MM.1S (cell line): ENCODE measurements at regions not wholly inside any gene's neighbourhood (a gene's known extent, or its start where the extent isn't known, plus 50 kb on each side); places are given as distances from the start of the nearest gene placed in this dataset.

ENCODE experiments used
- DNase-seq: peaks from one replicate; pipeline ENCODE4 v3.0.0-alpha.2; 2015
- H2AFZ ChIP-seq: fragments of 300-600 bp; sonication (generic); 2 replicates; pipeline ENCODE4 v1.6.0; 2016; ENCODE audit warnings: antibody characterized with exemption, low read length
- H3F3A ChIP-seq: fragments of 300-600 bp; sonication (generic); 2 replicates; pipeline ENCODE4 v1.6.1; 2016; ENCODE audit warnings: mild to moderate bottlenecking, antibody characterized with exemption, low read length, moderate library complexity, mixed read lengths; ENCODE audit not compliant: insufficient read depth
- H3K27ac ChIP-seq: fragments of 300-600 bp; sonication (generic); 2 replicates; pipeline ENCODE4 v1.5.1; 2016; ENCODE audit warnings: mild to moderate bottlenecking, low read length
- H3K27me3 ChIP-seq: fragments of 300-600 bp; sonication (generic); replicated peaks from 2 replicates; pipeline ENCODE4 v1.6.0; 2016; ENCODE audit warnings: low read length; ENCODE audit not compliant: insufficient read depth
- H3K36me3 ChIP-seq: fragments of 300-600 bp; sonication (generic); replicated peaks from 2 replicates; pipeline ENCODE4 v1.6.1; 2016; ENCODE audit warnings: mild to moderate bottlenecking, low read length, mixed read lengths; ENCODE audit not compliant: insufficient read depth
- H3K4me1 ChIP-seq: fragments of 300-600 bp; sonication (generic); 2 replicates; pipeline ENCODE4 v1.6.1; 2016; ENCODE audit warnings: low read length, mixed read lengths
- H3K4me2 ChIP-seq: fragments of 300-600 bp; sonication (generic); 2 replicates; pipeline ENCODE4 v1.6.0; 2016; ENCODE audit warnings: low read depth, low read length
- H3K4me3 ChIP-seq: fragments of 300-600 bp; sonication (generic); 2 replicates; pipeline ENCODE4 v1.5.1; 2016; ENCODE audit warnings: low read length, mixed read lengths
- H3K79me2 ChIP-seq: fragments of 300-600 bp; sonication (generic); 2 replicates; pipeline ENCODE4 v1.6.1; 2016; ENCODE audit warnings: mixed run types, low read length, mixed read lengths
- H3K9ac ChIP-seq: fragments of 300-600 bp; sonication (generic); 2 replicates; pipeline ENCODE4 v1.6.1; 2016; ENCODE audit warnings: low read length, mixed read lengths
- H3K9me2 ChIP-seq: fragments of 300-600 bp; sonication (generic); replicated peaks from 2 replicates; pipeline ENCODE4 v1.6.1; 2016; ENCODE audit warnings: mild to moderate bottlenecking, low read length, mixed read lengths; ENCODE audit not compliant: insufficient read depth
- H3K9me3 ChIP-seq: fragments of 300-600 bp; sonication (generic); replicated peaks from 2 replicates; pipeline ENCODE4 v1.6.1; 2016; ENCODE audit warnings: mild to moderate bottlenecking, low read length, mixed read lengths; ENCODE audit not compliant: insufficient read depth
- H4K20me1 ChIP-seq: fragments of 300-600 bp; sonication (generic); 2 replicates; pipeline ENCODE4 v1.6.1; 2016; ENCODE audit warnings: mild to moderate bottlenecking, low read length, moderate library complexity, mixed read lengths; ENCODE audit not compliant: insufficient read depth
- CTCF ChIP-seq: fragments of 300-600 bp; sonication (generic); IDR thresholded peaks from 2 replicates; pipeline ENCODE4 v1.5.1; 2016; ENCODE audit warnings: antibody characterized with exemption, low read length, mixed read lengths
- EZH2 ChIP-seq: fragments of 300-600 bp; sonication (generic); optimal IDR thresholded peaks from 2 replicates; pipeline ENCODE3; 2017; ENCODE audit warnings: low read depth, mild to moderate bottlenecking, antibody characterized with exemption, low read length, mixed read lengths
- EZH2phosphoT487 ChIP-seq: fragments of 300-600 bp; sonication (generic); IDR thresholded peaks from 2 replicates; pipeline ENCODE4 v1.6.1; 2018; ENCODE audit warnings: antibody characterized with exemption, low read length

GRCh38 chr12:125688881-125689280 lies 623.6 kb downstream of the AACS start:
- no peaks in the 10 kb centered on the region for H3F3A ChIP-seq
- DNase-seq: no peak
- H3K9ac ChIP-seq: no peak overlapping the region
- H3K4me3 ChIP-seq: no peak overlapping the region
- H3K79me2 ChIP-seq: no peaks in the 10 kb centered on the region
- no peaks in the 10 kb centered on the region for H3K27me3 ChIP-seq
- no peaks in the 10 kb centered on the region for H3K36me3 ChIP-seq
- H3K4me1 ChIP-seq: no peaks in the 10 kb centered on the region
- no peaks in the 10 kb centered on the region for H4K20me1 ChIP-seq
- no peaks in the 10 kb centered on the region for H3K9me2 ChIP-seq
- TF ChIP-seq EZH2 (no peak), CTCF (no peak), EZH2phosphoT487 (no peak)
- no peaks in the 10 kb centered on the region for H3K9me3 ChIP-seq
- no peak overlapping the region for H3K4me2 ChIP-seq
- H3K27ac ChIP-seq: no peak overlapping the region
- H2AFZ ChIP-seq: no peak overlapping the region

GRCh38 chr12:125689576-125690410 lies 624.6 kb downstream of the AACS start:
- H3K79me2 ChIP-seq: no peaks in the 10 kb centered on the region
- H3K4me3 ChIP-seq: no peak overlapping the region
- TF ChIP-seq EZH2phosphoT487 (no peak), CTCF (no peak), EZH2 (no peak)
- H3K27me3 ChIP-seq: no peaks in the 10 kb centered on the region
- H4K20me1 ChIP-seq: no peaks in the 10 kb centered on the region
- H3K27ac ChIP-seq: no peak overlapping the region
- H3K4me1 ChIP-seq: no peaks in the 10 kb centered on the region
- no peaks in the 10 kb centered on the region for H3K9me2 ChIP-seq
- no peaks in the 10 kb centered on the region for H3F3A ChIP-seq
- no peak overlapping the region for H3K9ac ChIP-seq
- DNase-seq: no peak
- H3K4me2 ChIP-seq: no peak overlapping the region
- H3K9me3 ChIP-seq: no peaks in the 10 kb centered on the region
- no peak overlapping the region for H2AFZ ChIP-seq
- no peaks in the 10 kb centered on the region for H3K36me3 ChIP-seq

GRCh38 chr12:125690841-125691240 lies 625.6 kb downstream of the AACS start:
- Histone ChIP-seq H2AFZ (no peak overlapping the region), H3K27me3 (no peaks in the 10 kb centered on the region), H3K9me2 (no peaks in the 10 kb centered on the region), H3K27ac (no peak overlapping the region), H3K79me2 (no peaks in the 10 kb centered on the region), H3K4me1 (no peaks in the 10 kb centered on the region), H3K4me3 (no peak overlapping the region), H3K9ac (no peak overlapping the region), H3K9me3 (no peaks in the 10 kb centered on the region), H4K20me1 (no peaks in the 10 kb centered on the region), H3F3A (no peaks in the 10 kb centered on the region), H3K4me2 (no peak overlapping the region), H3K36me3 (no peaks in the 10 kb centered on the region)
- DNase-seq: no peak
- TF ChIP-seq EZH2phosphoT487: no peak
- no peak for TF ChIP-seq EZH2
- TF ChIP-seq CTCF: no peak
